HepG2 (cell line): ENCODE measurements at regions not wholly inside any gene's neighbourhood (a gene's known extent, or its start where the extent isn't known, plus 50 kb on each side); places are given as distances from the start of the nearest gene placed in this dataset.

Experiments used
- ATAC-seq: fragments of 200-7000 bp; cut with Tn5 transposase; 3 replicates; pipeline ENCODE4 v1.9.1; 2020; ENCODE audit warnings: mild to moderate bottlenecking, moderate library complexity
- BruUV-seq: library from RNA; stranded (reverse); fragments of 400-500 nt; replicated peaks from 2 replicates; lab custom pipeline; 2021; lab: Mats Ljungman, UMichigan
- CTCF ChIA-PET: fragments of 300-600 bp; formaldehyde crosslinking; extraction: SDS; loops from one replicate; lab custom pipeline; 2021; ENCODE audit warnings: low total read pairs, inconsistent platforms, low intra/inter-chr PET ratio; lab: Yijun Ruan, JAX
- POLR2A ChIA-PET: fragments of 350-600 bp; sonication (Branson Sonifier 250); formaldehyde crosslinking; loops from one replicate; lab custom pipeline; 2020; ENCODE audit warnings: antibody characterized with exemption, inconsistent platforms; lab: Yijun Ruan, JAX
- DNase-seq: peaks from one replicate; pipeline ENCODE4 v3.0.0-alpha.2; 2015; ENCODE audit warnings: low spot score
- FAIRE-seq: peaks from 3 replicates; lab custom pipeline; 2011; peaks lifted over from hg19 to GRCh38; lab: Jason Lieb, UNC
- H2AFZ ChIP-seq: one replicate; pipeline ENCODE4 v1.6.1; 2011; ENCODE audit warnings: low read length, inconsistent platforms
- H3K27ac ChIP-seq: fragments of 300-600 bp; 3 replicates; pipeline ENCODE4 v1.8.0; 2011; ENCODE audit warnings: mixed run types, mild to moderate bottlenecking, mixed read lengths, low read length, inconsistent platforms; ENCODE audit not compliant: insufficient read depth; ENCODE audit errors: extremely low read length
- H3K27me3 ChIP-seq, 2 experiments: fragments of 200-600 bp in 1 of 2; 2 replicates in 1 of 2; 3 replicates in 1 of 2; pipeline versions ENCODE4 v1.6.0 to v1.8.0; 2011; ENCODE audit warnings: low read length in 2 of 2, mild to moderate bottlenecking in 2 of 2, moderate library complexity in 2 of 2, inconsistent platforms in 1 of 2; ENCODE audit not compliant: insufficient read depth in 2 of 2, control insufficient read depth in 1 of 2
- H3K36me3 ChIP-seq, 2 experiments: fragments of 200-600 bp in 1 of 2; replicated peaks in 1 of 2; 2 replicates in 1 of 2; 3 replicates in 1 of 2; pipeline versions ENCODE4 v1.5.1 to v1.8.0; 2011; ENCODE audit warnings: low read length in 2 of 2, inconsistent platforms in 1 of 2; ENCODE audit not compliant: insufficient read depth in 2 of 2, control insufficient read depth in 1 of 2
- H3K4me1 ChIP-seq: 2 replicates; pipeline ENCODE4 v1.5.1; 2012; ENCODE audit warnings: low read length, inconsistent platforms; ENCODE audit not compliant: insufficient read depth
- H3K4me2 ChIP-seq: 2 replicates; pipeline ENCODE4 v1.6.0; 2011; ENCODE audit warnings: low read depth, low read length, inconsistent platforms
- H3K4me3 ChIP-seq, 3 experiments: fragments of 200-600 bp in 1 of 3; sonication (generic), shearing (Covaris generic) in 1 of 3; replicated peaks in 1 of 3; 2 replicates each; pipeline ENCODE4 v1.5.1; 2011 to 2016; ENCODE audit warnings: low read length in 3 of 3, inconsistent platforms in 2 of 3, low read depth in 2 of 3, mild to moderate bottlenecking in 2 of 3, control low read depth in 1 of 3, mixed read lengths in 1 of 3; ENCODE audit not compliant: insufficient read depth in 1 of 3
- H3K79me2 ChIP-seq: one replicate; pipeline ENCODE4 v1.6.1; 2011; ENCODE audit warnings: low read length, inconsistent platforms; ENCODE audit not compliant: insufficient read depth
- H3K9ac ChIP-seq: 2 replicates; pipeline ENCODE4 v1.6.0; 2011; ENCODE audit warnings: mild to moderate bottlenecking, low read depth, low read length, inconsistent platforms; ENCODE audit not compliant: insufficient read depth
- H3K9me3 ChIP-seq: 2 replicates; pipeline ENCODE4 v1.5.1; 2012; ENCODE audit warnings: mild to moderate bottlenecking, low read length
- H4K20me1 ChIP-seq: 2 replicates; pipeline ENCODE4 v1.6.0; 2011; ENCODE audit warnings: inconsistent platforms, mild to moderate bottlenecking, low read length, moderate library complexity; ENCODE audit not compliant: insufficient read depth
- FOXA3 ChIP-seq: IDR thresholded peaks from 2 replicates; pipeline ENCODE4 v1.6.1; 2016; ENCODE audit warnings: missing genetic modification reagents, missing compliant biosample characterization
- JUN ChIP-seq: sonication (generic); formaldehyde crosslinking; IDR thresholded peaks from 2 replicates; pipeline ENCODE4 v1.4.0; 2020; ENCODE audit warnings: mild to moderate bottlenecking, missing genetic modification reagents
- NBN ChIP-seq: fragments of 450-650 bp; conservative IDR thresholded peaks from 2 replicates; pipeline ENCODE4 v1.6.1; 2017
- NR2C2 ChIP-seq: sonication (generic); formaldehyde crosslinking; IDR thresholded peaks from 2 replicates; pipeline ENCODE4 v1.4.0; 2020; ENCODE audit warnings: missing genetic modification reagents, mild to moderate bottlenecking, moderate library complexity, borderline replicate concordance
- RNF2 ChIP-seq: fragments of 450-650 bp; conservative IDR thresholded peaks from 2 replicates; pipeline ENCODE4 v1.6.1; 2016; ENCODE audit warnings: low read depth
- STAT5B ChIP-seq: sonication (generic); formaldehyde crosslinking; IDR thresholded peaks from 2 replicates; pipeline ENCODE4 v1.4.0; 2020; ENCODE audit warnings: missing genetic modification reagents
- TAF15 ChIP-seq: fragments of 200-400 bp; formaldehyde crosslinking; IDR thresholded peaks from one replicate; pipeline ENCODE4 v1.6.1; 2018; ENCODE audit warnings: mild to moderate bottlenecking, low read depth, low read length; ENCODE audit not compliant: poor library complexity, severe bottlenecking
- TBL1XR1 ChIP-seq: fragments of 150-350 bp; IDR thresholded peaks from 2 replicates; pipeline ENCODE4 v1.6.1; 2014; ENCODE audit warnings: borderline replicate concordance, low read length; ENCODE audit not compliant: partially characterized antibody
- XRCC5 ChIP-seq: fragments of 200-400 bp; formaldehyde crosslinking; optimal IDR thresholded peaks from 2 replicates; pipeline ENCODE3; 2017; ENCODE audit warnings: mild to moderate bottlenecking, low read length
- ZBTB7A ChIP-seq: sonication (generic); formaldehyde crosslinking; IDR thresholded peaks from 2 replicates; pipeline ENCODE4 v1.8.0; 2022; ENCODE audit warnings: mild to moderate bottlenecking, missing genetic modification reagents
- ZNF367 ChIP-seq: sonication (generic); formaldehyde crosslinking; IDR thresholded peaks from 2 replicates; pipeline ENCODE4 v1.4.0; 2020; ENCODE audit warnings: missing genetic modification reagents, borderline replicate concordance
- ZNF737 ChIP-seq: sonication (generic); formaldehyde crosslinking; IDR thresholded peaks from 2 replicates; pipeline ENCODE4 v1.5.0; 2020; ENCODE audit warnings: missing genetic modification reagents, mild to moderate bottlenecking, borderline replicate concordance
- WGBS: methylation state at CpG from one replicate; pipeline ENCODE4 v1.1.6; 2017; ENCODE audit warnings: low lambda C conversion rate; 5-methylcytosine and 5-hydroxymethylcytosine counted together
- in situ Hi-C: cut with HindIII; loops from 2 replicates; pipeline ENCODE4 v1.10.0; 2017; ENCODE audit warnings: low pct_unique_long_range_greater_than_20kb; ENCODE audit not compliant: extremely low pct_ligation_motif_present
- intact Hi-C: fragments of 100-400 bp; cut with micrococcal nuclease; formaldehyde crosslinking; loops from one replicate; pipeline ENCODE4 v1.10.0; 2022; ENCODE audit not compliant: unreplicated experiment
- TF ChIP-seq, protein P1 (sequence below): sonication (generic); formaldehyde crosslinking; IDR thresholded peaks from 2 replicates; pipeline ENCODE4 v1.4.0; 2020; ENCODE audit warnings: missing genetic modification reagents
- TF ChIP-seq, protein P2 (sequence below): IDR thresholded peaks from 2 replicates; pipeline ENCODE4 v1.6.1; 2012; ENCODE audit warnings: low read length, improper control_type of control experiment
- TF ChIP-seq, protein P3 (sequence below): sonication (generic); formaldehyde crosslinking; IDR thresholded peaks from 2 replicates; pipeline ENCODE4 v1.4.0; 2020; ENCODE audit warnings: mild to moderate bottlenecking, missing genetic modification reagents
- TF ChIP-seq, protein P4 (sequence below): sonication (generic); formaldehyde crosslinking; IDR thresholded peaks from 2 replicates; pipeline ENCODE4 v1.5.0; 2020; ENCODE audit warnings: mild to moderate bottlenecking, missing genetic modification reagents, moderate library complexity

DNA sequence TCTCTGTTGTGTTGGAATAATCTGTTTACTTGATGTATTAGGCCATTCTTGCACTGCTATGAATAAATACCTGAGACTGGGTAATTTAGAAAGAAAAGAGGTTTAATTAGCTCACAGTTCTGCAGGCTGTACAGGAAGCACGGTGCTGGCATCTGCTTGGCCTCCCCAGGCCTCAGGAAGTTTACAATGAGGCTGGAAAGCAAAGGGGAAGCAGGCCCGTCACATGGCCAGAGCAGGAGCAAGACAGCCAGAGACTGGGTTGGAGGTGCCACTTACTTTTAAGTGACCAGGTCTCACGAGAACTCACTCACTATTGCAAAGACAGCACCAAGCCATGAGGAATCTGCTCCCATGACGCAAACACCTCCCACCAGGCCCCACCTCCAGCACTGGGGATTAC is 50.6 kb upstream of the FUCA2 start:
- intact Hi-C loops: no loop called here
- BruUV-seq: no TSS peak
- in situ Hi-C loops: no loop called here
- ATAC-seq (no peak), FAIRE-seq (no peak), DNase-seq (no peak)
- no peaks in the 10 kb centered on the region for H4K20me1 ChIP-seq
- 66% methylated on average over 4 of the region's 4 CpGs for WGBS
- H3K4me3 ChIP-seq: no peak overlapping the region
- H3K36me3 ChIP-seq: no peaks in the 10 kb centered on the region
- no peaks in the 10 kb centered on the region for H3K79me2 ChIP-seq
- no peaks in the 10 kb centered on the region for H3K4me1 ChIP-seq
- TF ChIP-seq JUN (CRISPR knock-in tag) (no peak), STAT5B (no peak), NBN (no peak), TBL1XR1 (no peak), XRCC5 (no peak), FOXA3 (no peak), TAF15 (no peak), ZBTB7A (CRISPR knock-in tag) (no peak), ZNF737 (CRISPR knock-in tag) (no peak), RNF2 (no peak), ZNF367 (CRISPR knock-in tag) (no peak), NR2C2 (CRISPR knock-in tag) (no peak)
- TF ChIP-seq, protein P1, sequence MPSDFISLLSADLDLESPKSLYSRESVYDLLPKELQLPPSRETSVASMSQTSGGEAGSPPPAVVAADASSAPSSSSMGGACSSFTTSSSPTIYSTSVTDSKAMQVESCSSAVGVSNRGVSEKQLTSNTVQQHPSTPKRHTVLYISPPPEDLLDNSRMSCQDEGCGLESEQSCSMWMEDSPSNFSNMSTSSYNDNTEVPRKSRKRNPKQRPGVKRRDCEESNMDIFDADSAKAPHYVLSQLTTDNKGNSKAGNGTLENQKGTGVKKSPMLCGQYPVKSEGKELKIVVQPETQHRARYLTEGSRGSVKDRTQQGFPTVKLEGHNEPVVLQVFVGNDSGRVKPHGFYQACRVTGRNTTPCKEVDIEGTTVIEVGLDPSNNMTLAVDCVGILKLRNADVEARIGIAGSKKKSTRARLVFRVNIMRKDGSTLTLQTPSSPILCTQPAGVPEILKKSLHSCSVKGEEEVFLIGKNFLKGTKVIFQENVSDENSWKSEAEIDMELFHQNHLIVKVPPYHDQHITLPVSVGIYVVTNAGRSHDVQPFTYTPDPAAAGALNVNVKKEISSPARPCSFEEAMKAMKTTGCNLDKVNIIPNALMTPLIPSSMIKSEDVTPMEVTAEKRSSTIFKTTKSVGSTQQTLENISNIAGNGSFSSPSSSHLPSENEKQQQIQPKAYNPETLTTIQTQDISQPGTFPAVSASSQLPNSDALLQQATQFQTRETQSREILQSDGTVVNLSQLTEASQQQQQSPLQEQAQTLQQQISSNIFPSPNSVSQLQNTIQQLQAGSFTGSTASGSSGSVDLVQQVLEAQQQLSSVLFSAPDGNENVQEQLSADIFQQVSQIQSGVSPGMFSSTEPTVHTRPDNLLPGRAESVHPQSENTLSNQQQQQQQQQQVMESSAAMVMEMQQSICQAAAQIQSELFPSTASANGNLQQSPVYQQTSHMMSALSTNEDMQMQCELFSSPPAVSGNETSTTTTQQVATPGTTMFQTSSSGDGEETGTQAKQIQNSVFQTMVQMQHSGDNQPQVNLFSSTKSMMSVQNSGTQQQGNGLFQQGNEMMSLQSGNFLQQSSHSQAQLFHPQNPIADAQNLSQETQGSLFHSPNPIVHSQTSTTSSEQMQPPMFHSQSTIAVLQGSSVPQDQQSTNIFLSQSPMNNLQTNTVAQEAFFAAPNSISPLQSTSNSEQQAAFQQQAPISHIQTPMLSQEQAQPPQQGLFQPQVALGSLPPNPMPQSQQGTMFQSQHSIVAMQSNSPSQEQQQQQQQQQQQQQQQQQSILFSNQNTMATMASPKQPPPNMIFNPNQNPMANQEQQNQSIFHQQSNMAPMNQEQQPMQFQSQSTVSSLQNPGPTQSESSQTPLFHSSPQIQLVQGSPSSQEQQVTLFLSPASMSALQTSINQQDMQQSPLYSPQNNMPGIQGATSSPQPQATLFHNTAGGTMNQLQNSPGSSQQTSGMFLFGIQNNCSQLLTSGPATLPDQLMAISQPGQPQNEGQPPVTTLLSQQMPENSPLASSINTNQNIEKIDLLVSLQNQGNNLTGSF (CRISPR knock-in tag): no peak
- TF ChIP-seq, protein P2, sequence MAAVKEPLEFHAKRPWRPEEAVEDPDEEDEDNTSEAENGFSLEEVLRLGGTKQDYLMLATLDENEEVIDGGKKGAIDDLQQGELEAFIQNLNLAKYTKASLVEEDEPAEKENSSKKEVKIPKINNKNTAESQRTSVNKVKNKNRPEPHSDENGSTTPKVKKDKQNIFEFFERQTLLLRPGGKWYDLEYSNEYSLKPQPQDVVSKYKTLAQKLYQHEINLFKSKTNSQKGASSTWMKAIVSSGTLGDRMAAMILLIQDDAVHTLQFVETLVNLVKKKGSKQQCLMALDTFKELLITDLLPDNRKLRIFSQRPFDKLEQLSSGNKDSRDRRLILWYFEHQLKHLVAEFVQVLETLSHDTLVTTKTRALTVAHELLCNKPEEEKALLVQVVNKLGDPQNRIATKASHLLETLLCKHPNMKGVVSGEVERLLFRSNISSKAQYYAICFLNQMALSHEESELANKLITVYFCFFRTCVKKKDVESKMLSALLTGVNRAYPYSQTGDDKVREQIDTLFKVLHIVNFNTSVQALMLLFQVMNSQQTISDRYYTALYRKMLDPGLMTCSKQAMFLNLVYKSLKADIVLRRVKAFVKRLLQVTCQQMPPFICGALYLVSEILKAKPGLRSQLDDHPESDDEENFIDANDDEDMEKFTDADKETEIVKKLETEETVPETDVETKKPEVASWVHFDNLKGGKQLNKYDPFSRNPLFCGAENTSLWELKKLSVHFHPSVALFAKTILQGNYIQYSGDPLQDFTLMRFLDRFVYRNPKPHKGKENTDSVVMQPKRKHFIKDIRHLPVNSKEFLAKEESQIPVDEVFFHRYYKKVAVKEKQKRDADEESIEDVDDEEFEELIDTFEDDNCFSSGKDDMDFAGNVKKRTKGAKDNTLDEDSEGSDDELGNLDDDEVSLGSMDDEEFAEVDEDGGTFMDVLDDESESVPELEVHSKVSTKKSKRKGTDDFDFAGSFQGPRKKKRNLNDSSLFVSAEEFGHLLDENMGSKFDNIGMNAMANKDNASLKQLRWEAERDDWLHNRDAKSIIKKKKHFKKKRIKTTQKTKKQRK: no peak
- TF ChIP-seq, protein P3, sequence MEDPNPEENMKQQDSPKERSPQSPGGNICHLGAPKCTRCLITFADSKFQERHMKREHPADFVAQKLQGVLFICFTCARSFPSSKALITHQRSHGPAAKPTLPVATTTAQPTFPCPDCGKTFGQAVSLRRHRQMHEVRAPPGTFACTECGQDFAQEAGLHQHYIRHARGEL (CRISPR knock-in tag): no peak
- TF ChIP-seq, protein P4, sequence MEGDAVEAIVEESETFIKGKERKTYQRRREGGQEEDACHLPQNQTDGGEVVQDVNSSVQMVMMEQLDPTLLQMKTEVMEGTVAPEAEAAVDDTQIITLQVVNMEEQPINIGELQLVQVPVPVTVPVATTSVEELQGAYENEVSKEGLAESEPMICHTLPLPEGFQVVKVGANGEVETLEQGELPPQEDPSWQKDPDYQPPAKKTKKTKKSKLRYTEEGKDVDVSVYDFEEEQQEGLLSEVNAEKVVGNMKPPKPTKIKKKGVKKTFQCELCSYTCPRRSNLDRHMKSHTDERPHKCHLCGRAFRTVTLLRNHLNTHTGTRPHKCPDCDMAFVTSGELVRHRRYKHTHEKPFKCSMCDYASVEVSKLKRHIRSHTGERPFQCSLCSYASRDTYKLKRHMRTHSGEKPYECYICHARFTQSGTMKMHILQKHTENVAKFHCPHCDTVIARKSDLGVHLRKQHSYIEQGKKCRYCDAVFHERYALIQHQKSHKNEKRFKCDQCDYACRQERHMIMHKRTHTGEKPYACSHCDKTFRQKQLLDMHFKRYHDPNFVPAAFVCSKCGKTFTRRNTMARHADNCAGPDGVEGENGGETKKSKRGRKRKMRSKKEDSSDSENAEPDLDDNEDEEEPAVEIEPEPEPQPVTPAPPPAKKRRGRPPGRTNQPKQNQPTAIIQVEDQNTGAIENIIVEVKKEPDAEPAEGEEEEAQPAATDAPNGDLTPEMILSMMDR (CRISPR knock-in tag): no peak
- ChIA-PET POLR2A (no interaction called here), CTCF (no interaction called here)
- H3K4me2 ChIP-seq: no peak overlapping the region
- no peaks in the 10 kb centered on the region for H3K9me3 ChIP-seq
- no peak overlapping the region for H3K27ac ChIP-seq
- H3K27me3 ChIP-seq: no peaks in the 10 kb centered on the region
- H3K9ac ChIP-seq: no peak overlapping the region
- no peak overlapping the region for H2AFZ ChIP-seq
